MCF 10A (cell line): ENCODE measurements at regions not wholly inside any gene's neighbourhood (a gene's known extent, or its start where the extent isn't known, plus 50 kb on each side); places are given as distances from the start of the nearest gene placed in this dataset.

Experiments used
- BruUV-seq: library from RNA; stranded (reverse); fragments of 400-500 nt; replicated peaks from 2 replicates; lab custom pipeline; 2021; lab: Mats Ljungman, UMichigan
- CTCF ChIA-PET: fragments of 300-600 bp; sonication (Branson Sonifier 250); formaldehyde crosslinking; extraction: SDS; loops from one replicate; lab custom pipeline; 2021; ENCODE audit warnings: antibody characterized with exemption, inconsistent platforms; lab: Yijun Ruan, JAX
- POLR2A ChIA-PET: fragments of 300-600, 350-650 bp; sonication (Branson Sonifier 250); formaldehyde crosslinking; extraction: SDS; loops from one replicate; lab custom pipeline; 2020; ENCODE audit warnings: antibody characterized with exemption, inconsistent platforms; lab: Yijun Ruan, JAX
- DNase-seq: peaks from one replicate; pipeline ENCODE4 v3.0.0-alpha.2; 2018; ENCODE audit not compliant: unreplicated experiment
- H3K27ac Mint-ChIP-seq: one replicate; pipeline ENCODE4 v1.8.0; 2022; ENCODE audit warnings: mild to moderate bottlenecking, low read depth, mixed read lengths; ENCODE audit not compliant: unreplicated experiment
- H3K27me3 Mint-ChIP-seq: one replicate; pipeline ENCODE4 v1.8.0; 2022; ENCODE audit warnings: mixed read lengths; ENCODE audit not compliant: insufficient read depth, unreplicated experiment
- H3K36me3 Mint-ChIP-seq: one replicate; pipeline ENCODE4 v1.8.0; 2022; ENCODE audit warnings: mild to moderate bottlenecking, moderate library complexity, mixed read lengths; ENCODE audit not compliant: insufficient read depth, unreplicated experiment
- H3K4me1 Mint-ChIP-seq: one replicate; pipeline ENCODE4 v1.8.0; 2022; ENCODE audit warnings: mixed read lengths; ENCODE audit not compliant: insufficient read depth, unreplicated experiment
- H3K4me3 Mint-ChIP-seq: one replicate; pipeline ENCODE4 v1.8.0; 2022; ENCODE audit warnings: mild to moderate bottlenecking, moderate library complexity, mixed read lengths; ENCODE audit not compliant: unreplicated experiment
- H3K9me3 Mint-ChIP-seq: one replicate; pipeline ENCODE4 v1.8.0; 2022; ENCODE audit warnings: mixed read lengths; ENCODE audit not compliant: unreplicated experiment
- intact Hi-C: fragments of 100-400 bp; cut with micrococcal nuclease; formaldehyde crosslinking; loops from 2 replicates; pipeline ENCODE4 v1.14.1; 2022
- TF ChIP-seq, protein P1 (sequence below): fragments of 200-600 bp; IDR thresholded peaks from one replicate; pipeline ENCODE4 v1.8.0; 2022; ENCODE audit warnings: antibody characterized with exemption, mild to moderate bottlenecking; ENCODE audit not compliant: unreplicated experiment

DNA sequence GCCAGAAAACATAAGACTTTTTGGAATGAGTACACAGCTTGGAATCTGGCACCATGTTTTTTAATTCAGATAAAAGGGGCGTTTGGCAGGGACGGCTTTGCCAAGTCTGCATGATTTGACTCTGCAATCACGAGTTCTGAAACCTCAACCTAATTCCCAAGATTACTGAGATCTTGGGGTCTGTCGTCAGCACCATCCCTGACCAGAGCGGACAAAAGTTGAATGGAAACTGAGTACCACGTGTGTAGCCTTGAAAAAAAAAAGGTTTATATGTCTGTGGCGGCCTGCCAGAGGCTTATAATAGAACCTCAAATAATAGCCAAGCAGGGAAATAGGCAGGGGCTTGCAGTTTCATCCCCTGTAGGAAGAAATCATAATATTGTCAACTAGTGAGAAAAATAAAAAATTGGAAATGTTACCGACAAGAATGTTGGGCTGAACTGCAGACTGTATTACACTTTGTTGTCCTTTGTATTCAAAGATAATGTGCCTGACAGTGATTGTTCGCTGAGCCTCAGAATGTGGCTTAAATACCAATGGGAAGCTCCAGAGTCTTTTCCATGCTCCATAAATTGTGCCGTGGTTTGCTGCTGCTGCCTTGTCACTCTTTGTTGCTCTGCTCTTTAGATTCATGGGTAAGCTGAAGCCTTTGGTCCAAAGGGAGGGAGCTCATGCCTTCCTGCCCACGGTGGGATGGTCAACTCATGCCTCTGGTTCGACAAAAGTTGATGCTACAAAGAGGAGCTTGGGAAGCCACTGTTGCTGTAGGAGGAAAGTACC, 118.8 kb upstream of the ARID1B start:
- no peaks in the 10 kb centered on the region for H3K36me3 Mint-ChIP-seq
- TF ChIP-seq, protein P1, sequence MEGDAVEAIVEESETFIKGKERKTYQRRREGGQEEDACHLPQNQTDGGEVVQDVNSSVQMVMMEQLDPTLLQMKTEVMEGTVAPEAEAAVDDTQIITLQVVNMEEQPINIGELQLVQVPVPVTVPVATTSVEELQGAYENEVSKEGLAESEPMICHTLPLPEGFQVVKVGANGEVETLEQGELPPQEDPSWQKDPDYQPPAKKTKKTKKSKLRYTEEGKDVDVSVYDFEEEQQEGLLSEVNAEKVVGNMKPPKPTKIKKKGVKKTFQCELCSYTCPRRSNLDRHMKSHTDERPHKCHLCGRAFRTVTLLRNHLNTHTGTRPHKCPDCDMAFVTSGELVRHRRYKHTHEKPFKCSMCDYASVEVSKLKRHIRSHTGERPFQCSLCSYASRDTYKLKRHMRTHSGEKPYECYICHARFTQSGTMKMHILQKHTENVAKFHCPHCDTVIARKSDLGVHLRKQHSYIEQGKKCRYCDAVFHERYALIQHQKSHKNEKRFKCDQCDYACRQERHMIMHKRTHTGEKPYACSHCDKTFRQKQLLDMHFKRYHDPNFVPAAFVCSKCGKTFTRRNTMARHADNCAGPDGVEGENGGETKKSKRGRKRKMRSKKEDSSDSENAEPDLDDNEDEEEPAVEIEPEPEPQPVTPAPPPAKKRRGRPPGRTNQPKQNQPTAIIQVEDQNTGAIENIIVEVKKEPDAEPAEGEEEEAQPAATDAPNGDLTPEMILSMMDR, result no peak
- no peaks in the 10 kb centered on the region for H3K4me1 Mint-ChIP-seq
- no peaks in the 10 kb centered on the region for H3K9me3 Mint-ChIP-seq
- BruUV-seq, result no TSS peak
- peaks cover 9% of the 10 kb centered on the region for H3K27me3 Mint-ChIP-seq
- CTCF ChIA-PET, result no interaction called here
- H3K4me3 Mint-ChIP-seq, result no peak overlapping the region
- intact Hi-C loops, result no loop called here
- no peak overlapping the region for H3K27ac Mint-ChIP-seq
- POLR2A ChIA-PET, result interaction anchor here (1.1 to 1.7 kb wide), 2 partner anchors 28 to 113 kb away, joined by 3 to 4 read pairs; no protein-coding TSS in a partner anchor
- no peak for DNase-seq

DNA sequence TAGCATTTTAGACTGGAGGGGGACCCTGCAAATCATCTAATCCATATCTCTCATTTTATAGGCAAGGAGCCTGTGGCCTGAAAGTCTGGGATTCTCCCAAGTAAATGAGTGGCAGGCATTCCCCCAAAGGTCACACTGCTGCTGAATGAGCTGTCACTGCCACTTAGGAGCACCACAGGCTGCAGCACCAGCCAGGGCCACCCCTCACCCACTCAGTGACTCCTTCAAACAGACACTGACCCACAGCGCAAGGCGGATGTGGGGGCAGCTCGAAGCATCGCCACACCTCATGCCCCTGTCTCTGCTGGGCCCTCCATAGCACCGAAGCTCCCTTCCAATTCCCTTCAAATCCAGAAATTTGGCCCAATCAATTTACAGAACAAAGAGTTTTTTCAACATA, 119.9 kb upstream of the ARID1B start:
- no peaks in the 10 kb centered on the region for H3K4me1 Mint-ChIP-seq
- H3K27ac Mint-ChIP-seq, result no peak overlapping the region
- no peak for DNase-seq
- TF ChIP-seq, protein P1, result no peak
- H3K9me3 Mint-ChIP-seq, result no peaks in the 10 kb centered on the region
- no peak overlapping the region for H3K4me3 Mint-ChIP-seq
- H3K27me3 Mint-ChIP-seq, result peaks cover 15% of the 10 kb centered on the region
- H3K36me3 Mint-ChIP-seq, result no peaks in the 10 kb centered on the region
- POLR2A ChIA-PET, result interaction anchor here (1.7 kb wide), 1 partner anchor 29 kb away, joined by 4 read pairs; no protein-coding TSS in a partner anchor
- no TSS peak for BruUV-seq
- intact Hi-C loops, result no loop called here
- CTCF ChIA-PET, result no interaction called here

DNA sequence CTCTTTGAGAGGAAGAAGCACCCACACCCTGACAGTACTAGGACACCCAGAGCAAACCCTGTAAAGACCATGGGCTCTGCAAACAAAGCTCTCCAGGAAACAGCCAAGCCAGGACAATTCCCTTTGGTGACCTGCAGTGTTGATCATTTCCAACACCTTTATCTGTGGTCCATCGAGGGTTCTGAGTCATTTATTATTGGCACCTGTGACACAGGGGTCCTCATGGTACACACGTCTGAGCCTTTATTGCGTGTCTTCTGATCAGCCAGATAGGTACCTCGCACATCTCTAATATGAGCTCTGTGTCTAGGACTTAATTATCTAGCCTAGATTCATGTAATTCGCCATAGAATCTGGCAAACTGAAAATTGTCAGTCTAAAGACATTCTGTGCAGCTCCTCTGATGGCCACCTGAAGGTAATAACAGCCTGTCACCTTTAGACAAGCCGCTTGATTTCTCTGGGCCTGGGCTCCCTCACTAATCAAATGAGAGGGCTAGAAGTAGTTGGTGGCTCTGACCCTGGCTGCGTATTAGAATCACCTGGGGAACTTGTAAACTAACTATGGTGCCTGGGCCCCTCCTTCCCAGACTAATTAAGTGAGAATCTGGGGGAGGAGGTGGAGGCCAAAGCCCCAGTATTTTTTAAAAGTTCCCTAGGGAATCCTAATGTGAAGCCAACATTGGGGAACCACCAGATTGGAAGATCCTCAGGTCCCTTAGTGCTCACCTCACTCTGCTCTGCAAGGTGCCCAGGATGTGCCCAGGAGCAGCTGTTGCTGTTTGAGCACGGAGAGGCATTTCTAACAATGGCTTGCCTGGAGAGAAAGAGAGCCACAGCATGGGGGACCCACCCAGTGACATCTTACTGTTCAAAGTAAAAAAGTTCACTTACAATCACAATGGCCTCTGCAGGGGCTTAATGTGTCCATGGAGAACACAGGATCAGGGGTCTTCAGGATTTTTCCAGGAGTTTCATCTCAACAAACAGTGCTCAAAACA, 122.0 kb upstream of the ARID1B start:
- DNase-seq, result no peak
- H3K9me3 Mint-ChIP-seq, result no peaks in the 10 kb centered on the region
- no peaks in the 10 kb centered on the region for H3K4me1 Mint-ChIP-seq
- intact Hi-C loops, result no loop called here
- H3K27me3 Mint-ChIP-seq, result peaks cover 15% of the 10 kb centered on the region
- POLR2A ChIA-PET, result no interaction called here
- H3K27ac Mint-ChIP-seq, result no peak overlapping the region
- BruUV-seq, result no TSS peak
- no peak overlapping the region for H3K4me3 Mint-ChIP-seq
- no peaks in the 10 kb centered on the region for H3K36me3 Mint-ChIP-seq
- TF ChIP-seq, protein P1, result no peak
- CTCF ChIA-PET, result interaction anchor here (0.9 kb wide), 1 partner anchor 12 kb away, joined by 3 read pairs; no protein-coding TSS in a partner anchor
